Fibroblast of lung (primary cell): ENCODE measurements at regions not wholly inside any gene's neighbourhood (a gene's known extent, or its start where the extent isn't known, plus 50 kb on each side); places are given as distances from the start of the nearest gene placed in this dataset.

Source experiments
- EZH2 ChIP-seq: IDR thresholded peaks from 2 replicates; pipeline ENCODE4 v1.5.1; 2012; ENCODE audit warnings: low read length, control low read depth, mild to moderate bottlenecking; ENCODE audit errors: missing control alignments
- TF ChIP-seq, protein P1 (sequence below), 2 donors: IDR thresholded peaks in 1 of 2; conservative IDR thresholded peaks in 1 of 2; 1 replicate in 1 of 2; 2 replicates in 1 of 2; pipeline ENCODE4 v1.5.1; 2011 to 2012; ENCODE audit warnings: low read length in 2 of 2, control low read depth in 1 of 2, inconsistent platforms in 1 of 2, low read depth in 1 of 2, mild to moderate bottlenecking in 1 of 2

DNA sequence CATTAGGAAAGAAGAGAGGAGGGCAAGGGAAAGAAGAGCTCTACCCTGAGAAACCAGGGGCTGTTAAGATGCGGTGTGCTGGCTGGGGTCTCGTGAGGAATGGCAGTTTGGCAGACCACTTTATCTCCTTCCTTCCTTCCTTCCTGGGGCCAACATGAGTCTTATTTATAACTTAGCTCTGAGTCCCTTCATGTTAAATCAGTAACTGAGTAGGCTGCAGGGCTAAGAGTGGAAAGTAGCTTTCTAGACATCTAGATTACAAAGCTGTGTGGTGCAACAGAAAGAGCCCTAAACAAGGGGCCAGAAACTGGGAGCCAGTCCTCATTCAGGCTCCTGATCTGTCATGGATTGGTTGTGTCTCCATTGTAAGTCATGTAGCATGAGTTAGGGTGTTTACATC is 135.4 kb upstream of the DUSP10 start:
- TF ChIP-seq EZH2 = no peak
- TF ChIP-seq, protein P1, sequence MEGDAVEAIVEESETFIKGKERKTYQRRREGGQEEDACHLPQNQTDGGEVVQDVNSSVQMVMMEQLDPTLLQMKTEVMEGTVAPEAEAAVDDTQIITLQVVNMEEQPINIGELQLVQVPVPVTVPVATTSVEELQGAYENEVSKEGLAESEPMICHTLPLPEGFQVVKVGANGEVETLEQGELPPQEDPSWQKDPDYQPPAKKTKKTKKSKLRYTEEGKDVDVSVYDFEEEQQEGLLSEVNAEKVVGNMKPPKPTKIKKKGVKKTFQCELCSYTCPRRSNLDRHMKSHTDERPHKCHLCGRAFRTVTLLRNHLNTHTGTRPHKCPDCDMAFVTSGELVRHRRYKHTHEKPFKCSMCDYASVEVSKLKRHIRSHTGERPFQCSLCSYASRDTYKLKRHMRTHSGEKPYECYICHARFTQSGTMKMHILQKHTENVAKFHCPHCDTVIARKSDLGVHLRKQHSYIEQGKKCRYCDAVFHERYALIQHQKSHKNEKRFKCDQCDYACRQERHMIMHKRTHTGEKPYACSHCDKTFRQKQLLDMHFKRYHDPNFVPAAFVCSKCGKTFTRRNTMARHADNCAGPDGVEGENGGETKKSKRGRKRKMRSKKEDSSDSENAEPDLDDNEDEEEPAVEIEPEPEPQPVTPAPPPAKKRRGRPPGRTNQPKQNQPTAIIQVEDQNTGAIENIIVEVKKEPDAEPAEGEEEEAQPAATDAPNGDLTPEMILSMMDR (conservative IDR thresholded peaks at IDR 0.05 in 1 of 2, IDR thresholded peaks at IDR 0.05 in 1 of 2; ENCODE audit: low read depth in 1 of 2, low read length in 2 of 2) = no peak
